ENCODE measurements at regions not wholly inside any gene's neighbourhood (a gene's known extent, or its start where the extent isn't known, plus 50 kb on each side); places are given as distances from the start of the nearest gene placed in this dataset.
A peak's percentile ranks its signal among the peaks of the same experiment; 100 is the strongest.
"Not testable (repeated sequence)": the region's sequence is repeated elsewhere in the genome, so short reads cannot be mapped to it uniquely, and the experiment has no call there.

- no peak for TF ChIP-seq POLR2AphosphoS5 (IDR thresholded peaks at IDR 0.05; ENCODE audit: low read depth, low read length)
- 0 out of 2 replicates have a peak, but pooled peaks have one; percentile 34 for TF ChIP-seq MAFF (IDR thresholded peaks at IDR 0.05; ENCODE audit: low read depth, low read length)
- TF ChIP-seq ZNF775 (CRISPR knock-in tag; IDR thresholded peaks at IDR 0.05; ENCODE audit: borderline replicate concordance): no peak
Observed at GRCh38 chr6:133811557-133811956, 77.4 kb upstream of the TCF21 start (continued).

GRCh38 chr6:133812446-133812845 is 76.5 kb upstream of the TCF21 start:
- H4K20me1 ChIP-seq (ENCODE audit: insufficient read depth, low read length); intact Hi-C loops (cut with micrococcal nuclease; ENCODE audit: unreplicated experiment); in situ Hi-C loops (cut with HindIII; ENCODE audit: extremely low pct_ligation_motif_present, low pct_unique_long_range_greater_than_20kb); H3K36me3 ChIP-seq (replicated peaks in 1 of 2; ENCODE audit: control insufficient read depth in 1 of 2, insufficient read depth in 2 of 2, low read length in 2 of 2); H3K9me3 ChIP-seq (ENCODE audit: low read length); H3K4me1 ChIP-seq (ENCODE audit: insufficient read depth, low read length); H3K9ac ChIP-seq (ENCODE audit: insufficient read depth, low read depth, low read length); H3K27ac ChIP-seq (ENCODE audit: extremely low read length, insufficient read depth, low read length); FAIRE-seq; H3K4me3 ChIP-seq (replicated peaks in 1 of 3; ENCODE audit: insufficient read depth in 1 of 3, low read depth in 2 of 3, low read length in 3 of 3); BruUV-seq (replicated peaks); DNase-seq (ENCODE audit: low spot score); CTCF ChIA-PET (ENCODE audit: low intra/inter-chr PET ratio, low total read pairs); H3K79me2 ChIP-seq (ENCODE audit: insufficient read depth, low read length); H3K4me2 ChIP-seq (ENCODE audit: low read depth, low read length); H2AFZ ChIP-seq (ENCODE audit: low read length); ATAC-seq; POLR2A ChIA-PET; H3K27me3 ChIP-seq (ENCODE audit: control insufficient read depth in 1 of 2, insufficient read depth in 2 of 2, low read length in 2 of 2): not testable (repeated sequence)
- WGBS (ENCODE audit: low lambda C conversion rate): 0% methylated on average over 2 of the region's 2 CpGs
- TF ChIP-seq PCBP1 (IDR thresholded peaks at IDR 0.05; ENCODE audit: borderline replicate concordance, low read depth, low read length) (0 out of 2 replicates have a peak, but pooled peaks have one; percentile 71), HNRNPK (IDR thresholded peaks at IDR 0.05; ENCODE audit: low read depth, low read length, poor library complexity, severe bottlenecking) (peak; percentile 91)

GRCh38 chr6:133814238-133814637 is 74.7 kb upstream of the TCF21 start:
- ATAC-seq: no peak
- no peak for DNase-seq (ENCODE audit: low spot score)
- intact Hi-C loops (cut with micrococcal nuclease; ENCODE audit: unreplicated experiment): no loop called here
- BruUV-seq (replicated peaks): no TSS peak
- H3K4me1 ChIP-seq (ENCODE audit: insufficient read depth, low read length): no peaks in the 10 kb centered on the region
- no peak overlapping the region for H3K9ac ChIP-seq (ENCODE audit: insufficient read depth, low read depth, low read length)
- no peak for FAIRE-seq
- H3K36me3 ChIP-seq (replicated peaks in 1 of 2; ENCODE audit: control insufficient read depth in 1 of 2, insufficient read depth in 2 of 2, low read length in 2 of 2): no peaks in the 10 kb centered on the region
- ChIA-PET POLR2A (no interaction called here), CTCF (ENCODE audit: low intra/inter-chr PET ratio, low total read pairs) (no interaction called here)
- no peaks in the 10 kb centered on the region for H3K79me2 ChIP-seq (ENCODE audit: insufficient read depth, low read length)
- H4K20me1 ChIP-seq (ENCODE audit: insufficient read depth, low read length): no peaks in the 10 kb centered on the region; the same call in 1 of the 2 replicates
- WGBS (ENCODE audit: low lambda C conversion rate): 6% methylated on average over 1 of the region's 1 CpG
- H2AFZ ChIP-seq (ENCODE audit: low read length): no peak overlapping the region
- H3K27ac ChIP-seq (ENCODE audit: extremely low read length, insufficient read depth, low read length): no peak overlapping the region
- in situ Hi-C loops (cut with HindIII; ENCODE audit: extremely low pct_ligation_motif_present, low pct_unique_long_range_greater_than_20kb): no loop called here
- no peak overlapping the region for H3K4me2 ChIP-seq (ENCODE audit: low read depth, low read length)
- no peak overlapping the region for H3K4me3 ChIP-seq (replicated peaks in 1 of 3; ENCODE audit: insufficient read depth in 1 of 3, low read depth in 2 of 3, low read length in 3 of 3)
- H3K9me3 ChIP-seq (ENCODE audit: low read length): no peaks in the 10 kb centered on the region
- H3K27me3 ChIP-seq (ENCODE audit: control insufficient read depth in 1 of 2, insufficient read depth in 2 of 2, low read length in 2 of 2): no peaks in the 10 kb centered on the region
- TF ChIP-seq ZBTB37 (CRISPR knock-in tag; IDR thresholded peaks at IDR 0.05): no peak
- TF ChIP-seq DMTF1 (CRISPR knock-in tag; IDR thresholded peaks at IDR 0.05): no peak
- TF ChIP-seq SRY (CRISPR knock-in tag; IDR thresholded peaks at IDR 0.05): no peak
